Ishikawa (cell line): ENCODE measurements at regions not wholly inside any gene's neighbourhood (a gene's known extent, or its start where the extent isn't known, plus 50 kb on each side); places are given as distances from the start of the nearest gene placed in this dataset.

ENCODE experiments used
- CEBPB ChIP-seq: IDR thresholded peaks from 2 replicates; pipeline ENCODE4 v1.6.1; 2012
- CREB1 ChIP-seq: IDR thresholded peaks from 2 replicates; pipeline ENCODE4 v1.6.1; 2012; ENCODE audit warnings: low read depth
- EGR1 ChIP-seq: IDR thresholded peaks from 2 replicates; pipeline ENCODE4 v1.6.1; 2012
- EP300 ChIP-seq: IDR thresholded peaks from 2 replicates; pipeline ENCODE4 v1.6.1; 2012; ENCODE audit warnings: borderline replicate concordance
- MAX ChIP-seq: IDR thresholded peaks from 2 replicates; pipeline ENCODE4 v1.6.1; 2012
- NFIC ChIP-seq: IDR thresholded peaks from 2 replicates; pipeline ENCODE4 v1.6.1; 2012
- RAD21 ChIP-seq: IDR thresholded peaks from 2 replicates; pipeline ENCODE4 v1.6.1; 2012; ENCODE audit warnings: low read depth
- REST ChIP-seq: IDR thresholded peaks from 2 replicates; pipeline ENCODE4 v1.6.1; 2012; ENCODE audit warnings: low read depth, mild to moderate bottlenecking
- TAF1 ChIP-seq: IDR thresholded peaks from 2 replicates; pipeline ENCODE4 v1.6.1; 2012; ENCODE audit warnings: low read depth, mild to moderate bottlenecking
- TCF12 ChIP-seq: IDR thresholded peaks from 2 replicates; pipeline ENCODE4 v1.6.1; 2012; ENCODE audit warnings: low read depth
- TEAD4 ChIP-seq: IDR thresholded peaks from 2 replicates; pipeline ENCODE4 v1.6.1; 2012
- USF1 ChIP-seq: IDR thresholded peaks from 2 replicates; pipeline ENCODE4 v1.6.1; 2012
- YY1 ChIP-seq: IDR thresholded peaks from 2 replicates; pipeline ENCODE4 v1.6.1; 2012; ENCODE audit warnings: low read depth
- ZBTB7A ChIP-seq: IDR thresholded peaks from 2 replicates; pipeline ENCODE4 v1.6.1; 2012; ENCODE audit warnings: low read depth

- TF ChIP-seq REST = no peak
- TF ChIP-seq YY1 = no peak
- TF ChIP-seq TEAD4 = no peak
- no peak for TF ChIP-seq EGR1
- no peak for TF ChIP-seq CEBPB
Observed at GRCh38 chr14:55912344-55912743, 205.9 kb upstream of the PELI2 start.

- TF ChIP-seq EP300 (no peak), USF1 (no peak), NFIC (no peak), RAD21 (no peak), MAX (no peak), ZBTB7A (no peak), REST (no peak), YY1 (no peak), TCF12 (no peak), TEAD4 (no peak), TAF1 (no peak), CREB1 (no peak), CEBPB (no peak)
Observed at GRCh38 chr14:55913324-55914025, 204.7 kb upstream of the PELI2 start.

- TF ChIP-seq CEBPB (no peak), TCF12 (no peak), YY1 (no peak), TAF1 (no peak)
Observed at GRCh38 chr14:55914771-55915170, 203.4 kb upstream of the PELI2 start.

GRCh38 chr14:55915456-55915855 is 202.8 kb upstream of the PELI2 start:
- TF ChIP-seq YY1 (no peak), REST (peak; percentile 29; the same call in 1 of the 2 replicates)

- TF ChIP-seq RAD21 (no peak), CREB1 (no peak), TCF12 (peak; percentile 44; the same call in 1 of the 2 replicates), NFIC (peak; percentile 31; the same call in 1 of the 2 replicates), MAX (0 out of 2 replicates have a peak, but pooled peaks have one; percentile 45), EP300 (peak; percentile 51; the same call in 1 of the 2 replicates), YY1 (no peak), TEAD4 (peak; percentile 56; the same call in 1 of the 2 replicates)
Observed at GRCh38 chr14:55921511-55921910, 196.7 kb upstream of the PELI2 start.

- TF ChIP-seq NFIC (no peak), TCF12 (no peak), CREB1 (no peak), REST (no peak), TAF1 (no peak), YY1 (no peak), ZBTB7A (no peak), TEAD4 (no peak), USF1 (no peak), EP300 (no peak), EGR1 (no peak), MAX (no peak), CEBPB (no peak)
Observed at GRCh38 chr14:55926007-55926406, 192.2 kb upstream of the PELI2 start.
